ENCODE measurements at regions not wholly inside any gene's neighbourhood (a gene's known extent, or its start where the extent isn't known, plus 50 kb on each side); places are given as distances from the start of the nearest gene placed in this dataset.
"Not testable (repeated sequence)": the region's sequence is repeated elsewhere in the genome, so short reads cannot be mapped to it uniquely, and the experiment has no call there.

DNA sequence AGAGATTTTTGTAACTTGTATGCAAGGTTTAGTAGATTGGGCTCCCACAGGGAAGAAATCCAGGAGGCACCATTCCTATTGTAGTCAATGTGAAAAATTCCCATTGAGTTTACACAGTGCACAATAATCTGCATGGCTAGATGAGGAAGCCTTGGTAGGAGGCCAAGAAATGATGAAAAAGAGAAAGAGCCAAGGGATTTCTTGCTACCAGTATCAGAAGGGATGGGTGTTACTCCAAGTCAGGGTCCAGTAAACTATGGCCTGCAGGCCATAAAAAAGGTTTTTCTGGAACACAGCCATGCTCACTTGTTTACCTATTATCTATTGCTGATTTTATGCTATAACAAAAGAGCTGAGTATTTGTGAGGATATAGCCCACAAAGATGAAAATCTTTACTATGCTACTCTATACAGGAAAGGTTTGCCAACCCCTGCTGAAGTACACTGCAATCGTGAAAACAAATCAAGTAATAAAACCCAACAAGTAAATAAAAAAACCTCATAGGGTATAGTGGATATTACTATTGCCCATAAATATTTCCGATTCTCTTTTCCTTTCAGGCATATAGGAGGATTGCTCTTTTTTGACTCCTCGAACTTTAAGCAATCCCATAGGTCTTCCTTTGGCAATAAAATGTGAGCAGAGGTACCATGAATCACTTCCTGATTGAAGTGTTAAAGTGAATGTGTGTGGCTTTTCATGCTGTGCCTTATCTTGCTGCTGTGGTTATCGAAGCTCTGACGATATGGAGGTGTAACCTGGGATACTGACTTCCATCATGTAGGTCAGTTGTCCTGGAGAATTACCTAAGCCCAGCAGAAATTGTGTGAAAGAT is 256.3 kb upstream of the MAGI2 start:
- no peak for ATAC-seq

DNA sequence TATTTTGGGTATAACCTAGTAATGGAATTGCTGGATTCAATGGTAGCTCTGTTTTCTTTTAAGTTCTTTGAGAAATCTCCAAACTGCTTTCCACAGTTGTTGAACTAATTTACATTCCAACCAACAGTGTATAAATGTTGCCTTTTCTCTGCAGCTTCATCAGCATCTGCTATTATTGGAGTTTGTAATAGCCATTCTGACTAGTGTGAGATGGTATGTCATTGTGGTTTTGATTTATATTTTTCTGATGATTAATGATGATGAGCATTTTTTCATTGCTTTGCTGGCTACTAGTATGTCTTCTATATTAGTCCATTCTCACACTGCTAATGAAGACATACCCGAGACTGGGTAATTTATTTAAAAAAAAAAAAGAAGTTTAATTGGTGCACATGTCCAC is 248.6 kb upstream of the MAGI2 start:
- ATAC-seq, result no peak

GRCh38 chr7:79692015-79692414 is 238.5 kb upstream of the MAGI2 start:
- peak; percentile 55 for ATAC-seq

GRCh38 chr7:79691074-79691473 is 237.6 kb upstream of the MAGI2 start:
- ATAC-seq, result no peak

DNA sequence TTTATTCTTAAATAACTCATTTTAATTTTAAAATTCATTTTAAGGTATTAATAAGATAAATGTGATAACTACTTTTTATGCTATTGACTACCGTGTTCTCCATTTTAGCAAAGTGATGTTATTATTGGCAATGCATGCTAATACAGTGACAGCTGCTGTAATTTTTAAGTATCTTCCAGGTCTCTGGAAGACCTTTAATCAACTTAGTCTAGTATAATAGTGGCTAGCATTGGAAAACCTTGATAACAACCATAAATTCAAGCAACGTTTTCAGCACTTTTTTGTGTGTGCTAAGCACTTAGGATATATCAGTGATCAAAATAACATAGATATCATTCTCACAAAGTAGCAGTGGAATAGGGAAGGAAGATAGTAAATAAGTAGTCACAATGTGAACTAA is 230.9 kb upstream of the MAGI2 start:
- no peak for ATAC-seq

DNA sequence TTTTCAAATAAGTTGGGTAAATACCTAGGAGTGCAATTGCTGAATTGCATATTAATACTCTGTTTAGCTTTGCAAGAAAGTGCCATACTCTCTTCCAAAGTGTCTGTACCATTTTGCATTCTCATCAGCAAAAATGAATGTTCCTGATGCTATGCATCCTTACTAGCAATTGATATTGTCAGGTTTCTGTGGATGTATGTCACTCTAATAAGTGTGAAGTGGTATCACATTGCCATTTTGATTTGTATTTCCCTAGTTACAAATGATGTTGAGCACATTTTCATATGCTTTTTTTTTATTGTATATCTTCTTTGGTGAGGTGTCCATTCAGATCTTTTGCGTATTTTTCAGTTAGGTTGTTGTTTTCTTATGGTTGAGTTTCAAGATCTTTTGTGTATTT is 230.4 kb upstream of the MAGI2 start:
- ATAC-seq, result no peak

DNA sequence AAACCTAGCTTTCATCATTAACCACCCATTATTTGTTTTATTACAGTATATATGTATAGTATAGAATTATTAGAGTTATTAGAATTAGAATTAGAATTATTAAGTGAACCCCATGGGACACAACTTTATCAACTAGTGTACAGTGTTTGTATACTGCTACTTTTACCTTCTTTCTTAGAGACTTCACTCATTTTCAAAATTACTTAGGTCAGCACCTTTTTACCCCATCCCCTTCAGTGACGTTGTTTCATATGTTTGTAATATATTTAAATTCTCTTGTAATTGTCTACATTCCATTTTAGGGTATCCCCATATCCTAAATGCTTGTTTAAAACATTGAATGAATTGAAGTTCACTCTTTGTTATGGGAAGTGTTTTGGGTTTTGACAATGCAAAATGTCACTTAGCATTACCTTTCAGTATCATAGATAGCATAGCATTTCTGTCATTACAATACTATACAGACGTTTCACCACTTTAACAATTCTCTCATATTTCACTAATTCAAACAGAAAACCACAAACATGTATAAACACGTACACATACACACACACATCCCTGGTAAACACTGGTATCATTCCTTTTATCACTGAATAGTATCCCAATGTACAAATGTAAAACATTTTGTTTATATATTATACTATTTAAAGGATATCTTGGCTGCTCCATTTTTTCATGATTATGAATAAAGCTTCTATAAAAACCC is 229.9 kb upstream of the MAGI2 start:
- no peak for ATAC-seq

GRCh38 chr7:79681454-79681853 is 228.0 kb upstream of the MAGI2 start:
- ATAC-seq, result no peak

DNA sequence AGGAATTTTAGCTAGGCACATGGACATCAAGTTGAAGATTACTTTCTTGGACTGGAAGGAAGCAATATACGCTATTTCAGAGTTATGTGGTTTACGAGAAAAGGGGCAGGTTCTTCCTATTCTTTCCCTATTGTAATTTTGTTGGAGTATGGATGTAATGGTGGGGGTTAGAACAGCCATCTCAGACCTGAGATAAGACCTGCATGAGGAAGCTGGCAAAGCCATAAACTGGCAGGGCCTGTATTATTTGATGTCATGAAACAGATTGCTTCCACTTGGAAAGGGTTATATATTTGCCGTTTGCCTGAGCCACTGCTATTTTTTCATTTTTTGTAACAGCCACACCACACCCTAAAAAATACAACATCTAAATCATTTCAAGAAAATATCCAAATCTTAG is 220.5 kb upstream of the MAGI2 start:
- ATAC-seq, result no peak

DNA sequence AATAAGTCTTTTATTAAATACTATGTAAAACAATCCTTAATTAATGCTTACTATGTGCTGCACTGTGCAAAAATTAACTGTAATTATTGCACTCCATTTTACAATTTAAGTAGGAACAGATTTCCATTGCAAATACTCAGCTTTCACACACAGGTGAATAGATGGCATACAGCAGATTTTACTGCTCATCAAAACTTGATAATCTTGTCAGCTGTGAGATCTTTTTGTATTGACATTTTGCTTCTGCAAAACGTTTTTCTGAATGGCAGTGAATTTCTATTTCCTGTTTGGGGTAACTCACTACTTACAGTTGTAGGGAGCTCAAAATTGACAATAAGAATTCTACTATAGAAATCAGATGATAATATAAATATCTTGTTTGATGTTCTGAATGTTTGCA is 220.0 kb upstream of the MAGI2 start:
- ATAC-seq, result no peak

DNA sequence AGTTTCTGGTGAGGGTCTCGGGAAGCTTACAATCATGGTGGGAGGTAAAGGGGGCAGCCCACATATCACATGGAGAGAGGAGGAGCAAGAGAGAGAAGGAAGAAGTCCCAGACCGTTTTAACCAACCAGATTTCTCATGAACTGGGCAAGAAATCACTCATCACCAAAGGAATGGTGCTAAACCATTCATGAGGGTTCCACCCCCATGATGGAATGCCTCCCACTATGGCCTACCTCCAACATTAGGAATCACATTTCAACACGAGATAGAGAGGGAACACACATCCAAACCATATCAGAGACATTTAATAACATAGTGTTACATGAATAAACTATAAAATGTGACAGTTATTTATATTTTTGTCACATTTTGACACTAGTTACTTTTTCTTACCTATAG is 214.8 kb upstream of the MAGI2 start:
- no peak for ATAC-seq

GRCh38 chr7:79666472-79666871 is 213.0 kb upstream of the MAGI2 start:
- no peak for ATAC-seq

DNA sequence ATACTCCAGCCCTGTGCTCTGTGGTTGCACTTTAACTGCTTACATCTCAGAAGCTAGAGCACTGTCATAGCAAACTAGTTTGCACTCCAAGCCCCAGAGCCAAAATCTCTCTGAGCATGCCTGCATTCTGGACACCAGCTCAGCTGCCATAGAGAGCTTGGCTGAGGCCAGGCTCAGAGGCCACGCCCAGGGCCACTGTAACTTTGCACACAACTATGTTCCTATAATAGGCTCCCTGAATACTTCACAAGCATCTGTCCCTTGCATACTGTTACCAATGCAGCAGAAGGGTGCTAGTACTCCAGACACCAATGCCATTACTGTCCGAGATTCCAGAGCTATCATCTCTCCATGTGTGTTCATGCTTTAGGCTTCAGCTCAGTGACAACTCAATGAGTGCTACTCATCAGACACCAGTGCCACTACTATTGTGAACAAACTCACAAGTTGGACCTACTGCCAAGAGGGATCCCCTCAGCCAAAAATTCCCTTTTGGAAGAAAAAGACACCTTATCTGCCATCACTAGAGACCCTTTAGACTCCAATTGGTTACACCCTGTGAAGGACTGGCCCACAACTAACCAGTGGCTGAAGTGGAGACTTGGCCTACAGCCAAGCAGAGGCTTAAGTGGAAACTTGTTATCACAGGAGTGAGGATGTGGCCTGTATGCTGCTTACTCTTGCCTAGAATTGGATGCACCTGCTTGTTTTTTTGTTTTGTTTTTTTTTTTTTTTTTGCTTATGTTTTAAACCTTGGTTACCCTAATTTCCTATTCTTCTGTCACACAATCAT is 211.6 kb upstream of the MAGI2 start:
- ATAC-seq, result no peak

GRCh38 chr7:79658304-79658703 is 204.8 kb upstream of the MAGI2 start:
- no peak for ATAC-seq

GRCh38 chr7:79653136-79653631 is 199.7 kb upstream of the MAGI2 start:
- no peak for ATAC-seq

- no peak for ATAC-seq
Measured at GRCh38 chr7:79652619-79653018, 199.2 kb upstream of the MAGI2 start.

DNA sequence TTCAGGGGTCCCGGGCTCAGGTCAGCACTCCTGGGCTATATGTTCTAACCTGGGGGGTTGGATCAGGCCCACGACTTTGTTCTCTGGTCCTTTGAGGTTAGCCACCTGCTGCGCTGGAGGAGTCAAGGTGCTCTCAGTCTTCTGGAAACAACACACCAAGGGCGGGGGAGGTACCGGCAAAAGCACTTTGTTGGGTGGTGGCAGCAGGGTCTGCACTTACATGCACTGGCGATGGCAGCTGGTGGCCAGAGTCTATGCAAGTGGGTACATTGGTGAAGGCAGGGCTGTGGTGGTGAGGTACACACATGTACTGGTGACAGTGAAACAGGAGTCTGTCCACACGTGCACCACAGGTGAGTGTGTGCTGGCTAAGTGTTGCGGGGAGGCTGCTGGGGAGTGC is 194.2 kb upstream of the MAGI2 start:
- ATAC-seq, result no peak

- ATAC-seq, result no peak
Measured at GRCh38 chr7:79646278-79646677, 192.8 kb upstream of the MAGI2 start.

GRCh38 chr7:79636849-79637248 is 183.4 kb upstream of the MAGI2 start:
- no peak for ATAC-seq

- not testable (repeated sequence) for ATAC-seq
Measured at GRCh38 chr7:79625921-79626320, 172.5 kb upstream of the MAGI2 start.

DNA sequence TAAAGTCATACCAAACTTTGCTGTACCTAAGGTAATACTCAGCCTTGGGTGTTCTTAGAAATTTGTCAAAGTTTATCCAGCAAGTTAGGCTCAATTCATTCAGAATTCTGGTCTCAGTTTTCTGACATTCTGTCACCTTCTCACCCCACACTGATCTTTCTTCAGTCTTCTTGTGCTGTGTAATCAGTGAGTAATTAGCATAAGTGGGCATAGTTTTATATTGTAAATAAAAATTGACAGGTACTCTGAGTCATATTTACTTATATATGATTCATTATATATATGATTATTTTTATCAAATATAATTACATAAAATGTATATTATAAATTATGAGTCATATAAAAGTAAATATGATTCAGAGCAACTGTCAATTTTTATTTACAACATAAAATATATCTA is 170.9 kb upstream of the MAGI2 start:
- ATAC-seq, result no peak

GRCh38 chr7:79622781-79623180 is 169.3 kb upstream of the MAGI2 start:
- ATAC-seq, result peak; percentile 77

DNA sequence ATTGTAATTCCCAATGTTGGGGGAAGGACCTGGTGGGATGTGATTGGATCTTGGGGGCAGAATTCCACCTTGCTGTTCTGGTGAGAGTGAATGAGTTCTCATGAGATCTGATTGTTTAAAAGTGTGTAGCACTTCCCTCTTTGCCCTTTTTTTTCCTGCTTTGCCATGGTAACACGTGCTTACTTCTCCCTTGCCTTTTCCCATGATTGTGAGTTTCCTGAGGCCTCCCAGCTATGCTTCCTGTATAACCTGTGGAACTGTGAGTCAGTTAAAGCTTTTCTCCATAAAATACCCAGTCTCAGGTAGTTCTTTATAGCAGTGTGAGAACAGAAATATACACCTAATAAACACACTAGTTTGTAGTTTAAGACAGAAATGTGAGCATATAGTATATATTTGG is 166.8 kb upstream of the MAGI2 start:
- no peak for ATAC-seq

Data from esophagus mucosa (tissue), 1 donor.